ENCODE measurements at regions not wholly inside any gene's neighbourhood (a gene's known extent, or its start where the extent isn't known, plus 50 kb on each side); places are given as distances from the start of the nearest gene placed in this dataset.

DNA sequence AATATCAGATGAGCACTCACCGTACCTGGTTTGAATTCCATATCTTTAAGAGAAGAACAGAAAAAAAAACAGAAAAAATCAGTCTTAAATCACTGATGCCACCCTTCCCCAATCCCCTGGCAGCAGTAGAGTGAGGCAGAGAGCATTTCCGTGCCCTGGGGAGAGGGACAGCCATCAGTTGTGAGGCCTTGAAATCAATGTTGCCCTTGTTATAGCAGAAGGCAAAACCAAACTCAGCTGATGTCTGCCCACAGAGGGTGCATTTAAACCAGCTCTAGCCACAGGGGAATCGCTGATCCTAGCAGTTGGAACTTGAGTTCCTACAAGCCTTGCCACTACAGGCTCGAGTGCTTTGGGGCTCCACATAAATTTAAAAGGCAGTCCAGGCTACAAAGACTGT, 338.5 kb upstream of the FMR1 start:
- ATAC-seq, result no peak
- Histone ChIP-seq H4K20me1 (ENCODE audit: insufficient read depth) (no peaks in the 10 kb centered on the region), H3K4me1 (ENCODE audit: control insufficient read depth in 1 of 2, insufficient read depth in 2 of 2, low read length in 2 of 2) (no peaks in the 10 kb centered on the region), H2AFZ (ENCODE audit: low read depth, low read length, poor library complexity, severe bottlenecking) (no peak overlapping the region), H3K4me2 (ENCODE audit: low read length) (no peak overlapping the region), H3K9me3 (ENCODE audit: control insufficient read depth in 1 of 2, insufficient read depth in 1 of 2, low read depth in 1 of 2, low read length in 2 of 2) (no peaks in the 10 kb centered on the region), H3K9me2 (ENCODE audit: insufficient read depth) (no peaks in the 10 kb centered on the region), H3K36me3 (ENCODE audit: control insufficient read depth in 1 of 2, insufficient read depth in 2 of 2, low read length in 2 of 2) (no peaks in the 10 kb centered on the region), H3K27ac (ENCODE audit: low read depth, low read length) (no peak overlapping the region), H3K9ac (ENCODE audit: low read length) (no peak overlapping the region), H3K79me2 (ENCODE audit: insufficient read depth, low read length) (no peaks in the 10 kb centered on the region), H3K27me3 (ENCODE audit: insufficient read depth, low read length) (no peaks in the 10 kb centered on the region), H3K4me3 (replicated peaks in 1 of 2; ENCODE audit: low read depth in 1 of 2, low read length in 2 of 2) (no peak overlapping the region)
- intact Hi-C loops (cut with micrococcal nuclease), result no loop called here
- TF ChIP-seq ZNF274 (IDR thresholded peaks at IDR 0.05; ENCODE audit: low read depth, low read length) (no peak), YY1 (IDR thresholded peaks at IDR 0.05; ENCODE audit: extremely low read depth, insufficient replicate concordance, low read depth, low read length) (no peak), EZH2phosphoT487 (IDR thresholded peaks at IDR 0.05; ENCODE audit: borderline replicate concordance) (no peak), SIN3A (IDR thresholded peaks at IDR 0.05; ENCODE audit: low read depth) (no peak), JUND (IDR thresholded peaks at IDR 0.05) (no peak), EGR1 (IDR thresholded peaks at IDR 0.05; ENCODE audit: low read depth) (no peak), TCF7L2 (IDR thresholded peaks at IDR 0.05; ENCODE audit: borderline replicate concordance, extremely low read depth, insufficient read depth, insufficient read length) (no peak), EZH2 (IDR thresholded peaks at IDR 0.05) (no peak), CBX3 (IDR thresholded peaks at IDR 0.05; ENCODE audit: low read depth) (no peak)
- TF ChIP-seq, protein P1, sequence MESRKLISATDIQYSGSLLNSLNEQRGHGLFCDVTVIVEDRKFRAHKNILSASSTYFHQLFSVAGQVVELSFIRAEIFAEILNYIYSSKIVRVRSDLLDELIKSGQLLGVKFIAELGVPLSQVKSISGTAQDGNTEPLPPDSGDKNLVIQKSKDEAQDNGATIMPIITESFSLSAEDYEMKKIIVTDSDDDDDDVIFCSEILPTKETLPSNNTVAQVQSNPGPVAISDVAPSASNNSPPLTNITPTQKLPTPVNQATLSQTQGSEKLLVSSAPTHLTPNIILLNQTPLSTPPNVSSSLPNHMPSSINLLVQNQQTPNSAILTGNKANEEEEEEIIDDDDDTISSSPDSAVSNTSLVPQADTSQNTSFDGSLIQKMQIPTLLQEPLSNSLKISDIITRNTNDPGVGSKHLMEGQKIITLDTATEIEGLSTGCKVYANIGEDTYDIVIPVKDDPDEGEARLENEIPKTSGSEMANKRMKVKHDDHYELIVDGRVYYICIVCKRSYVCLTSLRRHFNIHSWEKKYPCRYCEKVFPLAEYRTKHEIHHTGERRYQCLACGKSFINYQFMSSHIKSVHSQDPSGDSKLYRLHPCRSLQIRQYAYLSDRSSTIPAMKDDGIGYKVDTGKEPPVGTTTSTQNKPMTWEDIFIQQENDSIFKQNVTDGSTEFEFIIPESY (IDR thresholded peaks at IDR 0.05; ENCODE audit: extremely low read depth, insufficient replicate concordance, low read length), result no peak
- TF ChIP-seq, protein P2, sequence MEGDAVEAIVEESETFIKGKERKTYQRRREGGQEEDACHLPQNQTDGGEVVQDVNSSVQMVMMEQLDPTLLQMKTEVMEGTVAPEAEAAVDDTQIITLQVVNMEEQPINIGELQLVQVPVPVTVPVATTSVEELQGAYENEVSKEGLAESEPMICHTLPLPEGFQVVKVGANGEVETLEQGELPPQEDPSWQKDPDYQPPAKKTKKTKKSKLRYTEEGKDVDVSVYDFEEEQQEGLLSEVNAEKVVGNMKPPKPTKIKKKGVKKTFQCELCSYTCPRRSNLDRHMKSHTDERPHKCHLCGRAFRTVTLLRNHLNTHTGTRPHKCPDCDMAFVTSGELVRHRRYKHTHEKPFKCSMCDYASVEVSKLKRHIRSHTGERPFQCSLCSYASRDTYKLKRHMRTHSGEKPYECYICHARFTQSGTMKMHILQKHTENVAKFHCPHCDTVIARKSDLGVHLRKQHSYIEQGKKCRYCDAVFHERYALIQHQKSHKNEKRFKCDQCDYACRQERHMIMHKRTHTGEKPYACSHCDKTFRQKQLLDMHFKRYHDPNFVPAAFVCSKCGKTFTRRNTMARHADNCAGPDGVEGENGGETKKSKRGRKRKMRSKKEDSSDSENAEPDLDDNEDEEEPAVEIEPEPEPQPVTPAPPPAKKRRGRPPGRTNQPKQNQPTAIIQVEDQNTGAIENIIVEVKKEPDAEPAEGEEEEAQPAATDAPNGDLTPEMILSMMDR (IDR thresholded peaks at IDR 0.05 in 2 of 3, conservative IDR thresholded peaks at IDR 0.05 in 1 of 3; ENCODE audit: borderline replicate concordance in 1 of 3, insufficient read depth in 1 of 3, low read depth in 2 of 3, low read length in 2 of 3), result no peak
- TF ChIP-seq, protein P3, sequence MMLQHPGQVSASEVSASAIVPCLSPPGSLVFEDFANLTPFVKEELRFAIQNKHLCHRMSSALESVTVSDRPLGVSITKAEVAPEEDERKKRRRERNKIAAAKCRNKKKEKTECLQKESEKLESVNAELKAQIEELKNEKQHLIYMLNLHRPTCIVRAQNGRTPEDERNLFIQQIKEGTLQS (IDR thresholded peaks at IDR 0.05), result no peak
- ChIA-PET POLR2A (no interaction called here), CTCF (no interaction called here), RAD21 (ENCODE audit: low non-redundant PET in 1 of 2, low total read pairs in 2 of 2, uncharacterized antibody in 2 of 2, unreplicated experiment in 2 of 2) (no interaction called here)
- DNase-seq (ENCODE audit: low read depth, low spot score), result no peak
- no TSS peak for BruUV-seq (replicated peaks)
